ENCODE measurements at regions not wholly inside any gene's neighbourhood (a gene's known extent, or its start where the extent isn't known, plus 50 kb on each side); places are given as distances from the start of the nearest gene placed in this dataset.

DNA sequence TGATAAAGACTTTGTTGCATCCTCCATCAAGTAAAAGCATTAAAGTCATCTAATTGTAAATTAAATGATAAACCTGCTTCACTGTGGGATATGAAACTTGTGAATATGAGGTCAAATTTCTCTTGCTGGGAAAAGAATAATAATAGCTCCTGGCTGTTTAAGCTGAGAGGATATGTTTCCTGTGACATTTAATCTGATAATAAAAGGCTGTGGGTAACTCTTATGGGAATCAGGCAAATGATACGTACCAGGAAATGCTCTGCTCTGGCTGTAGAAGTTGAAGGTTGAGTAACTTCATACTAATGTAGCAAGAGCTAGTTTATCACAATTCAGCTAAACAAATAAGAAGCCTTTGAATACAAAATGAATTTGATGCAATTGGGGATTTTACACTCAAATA, 574.6 kb downstream of the RAPGEF2 start:
- TF ChIP-seq, protein P1, sequence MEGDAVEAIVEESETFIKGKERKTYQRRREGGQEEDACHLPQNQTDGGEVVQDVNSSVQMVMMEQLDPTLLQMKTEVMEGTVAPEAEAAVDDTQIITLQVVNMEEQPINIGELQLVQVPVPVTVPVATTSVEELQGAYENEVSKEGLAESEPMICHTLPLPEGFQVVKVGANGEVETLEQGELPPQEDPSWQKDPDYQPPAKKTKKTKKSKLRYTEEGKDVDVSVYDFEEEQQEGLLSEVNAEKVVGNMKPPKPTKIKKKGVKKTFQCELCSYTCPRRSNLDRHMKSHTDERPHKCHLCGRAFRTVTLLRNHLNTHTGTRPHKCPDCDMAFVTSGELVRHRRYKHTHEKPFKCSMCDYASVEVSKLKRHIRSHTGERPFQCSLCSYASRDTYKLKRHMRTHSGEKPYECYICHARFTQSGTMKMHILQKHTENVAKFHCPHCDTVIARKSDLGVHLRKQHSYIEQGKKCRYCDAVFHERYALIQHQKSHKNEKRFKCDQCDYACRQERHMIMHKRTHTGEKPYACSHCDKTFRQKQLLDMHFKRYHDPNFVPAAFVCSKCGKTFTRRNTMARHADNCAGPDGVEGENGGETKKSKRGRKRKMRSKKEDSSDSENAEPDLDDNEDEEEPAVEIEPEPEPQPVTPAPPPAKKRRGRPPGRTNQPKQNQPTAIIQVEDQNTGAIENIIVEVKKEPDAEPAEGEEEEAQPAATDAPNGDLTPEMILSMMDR (IDR thresholded peaks at IDR 0.05), result no peak
- TF ChIP-seq ZFX (IDR thresholded peaks at IDR 0.05; ENCODE audit: borderline replicate concordance), result no peak

All from 22Rv1 (cell line).